ENCODE measurements at regions not wholly inside any gene's neighbourhood (a gene's known extent, or its start where the extent isn't known, plus 50 kb on each side); places are given as distances from the start of the nearest gene placed in this dataset.

DNA sequence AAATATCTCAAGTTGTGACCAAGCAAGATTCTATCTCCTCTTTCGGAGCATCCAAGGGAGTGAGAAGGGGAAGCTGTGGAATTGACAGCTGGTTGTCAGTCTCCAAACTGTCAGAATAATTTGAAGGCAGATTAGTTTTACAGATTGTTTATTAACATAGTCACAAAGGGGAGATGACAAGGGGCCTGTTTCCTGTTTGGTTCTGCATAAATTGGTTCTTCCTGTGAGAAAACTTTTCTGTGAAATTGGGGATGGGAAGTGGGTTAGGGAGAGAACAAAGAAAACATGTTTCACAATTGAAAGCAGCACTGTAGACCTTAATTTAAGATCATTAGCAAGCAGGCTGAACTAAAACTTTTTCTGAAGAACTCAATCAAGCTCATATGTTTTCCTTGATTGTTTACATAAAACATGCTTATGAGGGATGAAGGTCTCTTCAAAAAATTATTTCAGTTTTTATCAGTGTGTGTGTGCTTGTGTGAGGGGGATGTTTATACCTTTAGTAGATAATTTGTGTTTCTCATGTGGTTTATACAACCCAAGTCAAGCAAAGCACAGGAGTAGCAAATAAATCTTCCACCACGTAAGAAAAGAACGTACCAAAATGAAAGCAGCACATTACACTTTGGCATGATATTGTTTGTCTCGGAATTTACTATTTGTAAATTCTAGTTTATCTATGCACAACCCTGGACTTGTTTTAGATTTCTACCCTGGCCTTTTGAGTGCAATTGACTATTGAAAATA, 604.9 kb upstream of the CDH2 start:
- TF ChIP-seq POLR2A (IDR thresholded peaks at IDR 0.05) = no peak
- TF ChIP-seq, protein P1, sequence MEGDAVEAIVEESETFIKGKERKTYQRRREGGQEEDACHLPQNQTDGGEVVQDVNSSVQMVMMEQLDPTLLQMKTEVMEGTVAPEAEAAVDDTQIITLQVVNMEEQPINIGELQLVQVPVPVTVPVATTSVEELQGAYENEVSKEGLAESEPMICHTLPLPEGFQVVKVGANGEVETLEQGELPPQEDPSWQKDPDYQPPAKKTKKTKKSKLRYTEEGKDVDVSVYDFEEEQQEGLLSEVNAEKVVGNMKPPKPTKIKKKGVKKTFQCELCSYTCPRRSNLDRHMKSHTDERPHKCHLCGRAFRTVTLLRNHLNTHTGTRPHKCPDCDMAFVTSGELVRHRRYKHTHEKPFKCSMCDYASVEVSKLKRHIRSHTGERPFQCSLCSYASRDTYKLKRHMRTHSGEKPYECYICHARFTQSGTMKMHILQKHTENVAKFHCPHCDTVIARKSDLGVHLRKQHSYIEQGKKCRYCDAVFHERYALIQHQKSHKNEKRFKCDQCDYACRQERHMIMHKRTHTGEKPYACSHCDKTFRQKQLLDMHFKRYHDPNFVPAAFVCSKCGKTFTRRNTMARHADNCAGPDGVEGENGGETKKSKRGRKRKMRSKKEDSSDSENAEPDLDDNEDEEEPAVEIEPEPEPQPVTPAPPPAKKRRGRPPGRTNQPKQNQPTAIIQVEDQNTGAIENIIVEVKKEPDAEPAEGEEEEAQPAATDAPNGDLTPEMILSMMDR (IDR thresholded peaks at IDR 0.05) = no peak
